ENCODE measurements at regions not wholly inside any gene's neighbourhood (a gene's known extent, or its start where the extent isn't known, plus 50 kb on each side); places are given as distances from the start of the nearest gene placed in this dataset.
"Not testable (repeated sequence)": the region's sequence is repeated elsewhere in the genome, so short reads cannot be mapped to it uniquely, and the experiment has no call there.

DNA sequence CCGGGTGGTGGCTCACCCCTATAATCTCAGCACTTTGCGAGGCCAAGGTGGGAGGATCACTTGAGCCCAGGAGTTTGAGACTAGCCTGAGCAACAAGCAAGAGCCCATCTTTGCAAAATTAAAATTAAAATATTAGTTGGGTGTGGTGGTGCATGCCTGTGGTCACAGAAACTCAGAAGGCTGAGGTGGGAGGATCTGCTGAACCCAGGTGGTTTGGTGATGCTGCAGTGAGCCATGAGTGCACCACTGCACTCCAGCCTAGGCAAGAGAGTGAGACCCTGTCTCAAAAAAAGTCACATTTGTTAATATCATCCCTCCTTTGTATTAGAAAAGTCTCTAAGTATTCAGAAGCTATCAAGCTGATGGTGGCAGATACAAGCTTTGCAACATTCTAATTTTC, 317.5 kb downstream of the ANKRD30A start:
- no peak for DNase-seq

DNA sequence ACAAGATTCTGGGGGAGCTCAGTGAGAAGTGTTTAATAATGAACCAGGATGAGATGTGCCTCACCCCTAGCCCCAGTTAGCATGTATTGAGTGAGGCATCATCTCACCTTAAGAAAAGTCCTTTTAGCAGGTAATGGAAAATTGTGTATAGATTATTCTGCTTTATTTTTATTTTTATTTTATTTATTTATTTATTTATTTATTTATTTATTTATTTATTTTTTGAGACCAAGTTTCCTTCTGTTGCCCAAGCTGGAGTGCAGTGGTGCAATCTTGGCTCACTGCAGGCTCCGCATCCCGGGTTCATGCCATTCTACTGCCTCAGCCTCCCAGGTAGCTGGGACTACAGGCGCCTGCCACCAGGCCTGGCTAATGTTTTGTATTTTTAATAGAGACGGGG, 315.8 kb downstream of the ANKRD30A start:
- DNase-seq = not testable (repeated sequence)

GRCh38 chr10:37439826-37440225, 314.4 kb downstream of the ANKRD30A start:
- DNase-seq = no peak

DNA sequence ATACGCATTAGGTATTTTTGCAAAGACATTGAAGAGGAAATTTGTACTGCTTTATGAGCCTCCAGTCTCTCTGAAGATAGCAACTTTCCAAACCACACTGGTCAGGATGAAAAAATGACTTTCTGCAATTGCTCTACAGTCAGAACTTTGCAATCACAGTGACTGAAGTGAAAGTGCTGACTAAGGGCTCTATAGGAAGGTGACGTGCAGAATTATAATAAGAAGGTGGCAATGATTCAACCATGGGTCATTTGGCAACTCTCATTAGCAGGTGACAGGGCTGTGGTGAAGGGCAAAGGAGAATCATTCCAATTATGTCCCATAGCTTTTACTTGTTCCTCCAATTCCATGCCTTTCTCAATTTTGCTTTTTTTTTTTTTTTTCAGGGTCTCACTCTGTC, 311.0 kb downstream of the ANKRD30A start:
- DNase-seq = no peak

GRCh38 chr10:37434091-37434490, 308.7 kb downstream of the ANKRD30A start:
- DNase-seq = no peak
